Coronary artery (tissue), 2 donors: ENCODE measurements at regions not wholly inside any gene's neighbourhood (a gene's known extent, or its start where the extent isn't known, plus 50 kb on each side); places are given as distances from the start of the nearest gene placed in this dataset.

ENCODE experiments used
- DNase-seq: peaks from one replicate; pipeline ENCODE4 v3.0.0-alpha.2; 2017; ENCODE audit warnings: low spot score
- H3K27ac ChIP-seq, 2 donors: fragments of 200-600 bp; sonication (generic); one replicate each; pipeline ENCODE4 v1.5.1; 2016 to 2019
- H3K4me3 ChIP-seq: fragments of 200-600 bp; sonication (generic); 2 replicates; pipeline ENCODE4 v1.5.1; 2016; ENCODE audit warnings: mild to moderate bottlenecking, moderate library complexity
- TF ChIP-seq, protein P1 (sequence below): fragments of 200-600 bp; sonication (generic); IDR thresholded peaks from one replicate; pipeline ENCODE4 v1.5.1; 2019; ENCODE audit warnings: antibody characterized with exemption

GRCh38 chr7:68334216-68334615 lies 1264.1 kb upstream of the AUTS2 start:
- Histone ChIP-seq H3K27ac (no peak overlapping the region), H3K4me3 (no peak overlapping the region)
- DNase-seq, result no peak
- TF ChIP-seq, protein P1, sequence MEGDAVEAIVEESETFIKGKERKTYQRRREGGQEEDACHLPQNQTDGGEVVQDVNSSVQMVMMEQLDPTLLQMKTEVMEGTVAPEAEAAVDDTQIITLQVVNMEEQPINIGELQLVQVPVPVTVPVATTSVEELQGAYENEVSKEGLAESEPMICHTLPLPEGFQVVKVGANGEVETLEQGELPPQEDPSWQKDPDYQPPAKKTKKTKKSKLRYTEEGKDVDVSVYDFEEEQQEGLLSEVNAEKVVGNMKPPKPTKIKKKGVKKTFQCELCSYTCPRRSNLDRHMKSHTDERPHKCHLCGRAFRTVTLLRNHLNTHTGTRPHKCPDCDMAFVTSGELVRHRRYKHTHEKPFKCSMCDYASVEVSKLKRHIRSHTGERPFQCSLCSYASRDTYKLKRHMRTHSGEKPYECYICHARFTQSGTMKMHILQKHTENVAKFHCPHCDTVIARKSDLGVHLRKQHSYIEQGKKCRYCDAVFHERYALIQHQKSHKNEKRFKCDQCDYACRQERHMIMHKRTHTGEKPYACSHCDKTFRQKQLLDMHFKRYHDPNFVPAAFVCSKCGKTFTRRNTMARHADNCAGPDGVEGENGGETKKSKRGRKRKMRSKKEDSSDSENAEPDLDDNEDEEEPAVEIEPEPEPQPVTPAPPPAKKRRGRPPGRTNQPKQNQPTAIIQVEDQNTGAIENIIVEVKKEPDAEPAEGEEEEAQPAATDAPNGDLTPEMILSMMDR, result no peak

DNA sequence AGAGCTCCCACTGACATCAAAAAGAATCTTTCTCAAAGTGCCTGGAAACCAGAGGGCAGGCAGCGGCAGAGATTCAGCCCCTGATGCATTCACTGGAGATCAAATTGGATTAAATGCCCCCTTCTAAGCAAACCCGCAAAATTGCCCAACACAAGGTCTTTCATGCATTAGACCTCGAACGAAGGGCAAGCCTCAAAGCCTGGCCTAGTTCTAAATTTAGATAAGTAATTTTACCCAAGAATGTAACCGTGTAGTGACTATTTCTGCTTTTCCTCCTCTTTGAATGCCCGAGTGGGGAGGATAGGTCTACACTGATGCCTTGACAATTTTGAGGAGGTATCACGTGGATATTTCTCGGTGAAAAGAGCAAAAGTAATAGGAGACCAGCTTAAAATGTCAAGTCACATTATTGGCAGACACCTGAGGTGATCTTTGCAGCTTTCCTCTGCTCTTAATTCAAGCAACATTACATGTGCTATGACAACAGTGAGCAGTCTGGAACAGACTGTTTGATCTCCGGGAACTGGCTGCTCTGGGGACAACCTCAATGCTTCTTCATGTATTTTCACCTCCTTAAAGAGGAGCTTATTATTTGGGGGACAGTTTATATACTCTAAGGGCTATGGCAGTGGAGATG lies 1263.5 kb upstream of the AUTS2 start:
- no peak for DNase-seq
- Histone ChIP-seq H3K27ac (no peak overlapping the region), H3K4me3 (no peak overlapping the region)
- TF ChIP-seq, protein P1, result no peak

DNA sequence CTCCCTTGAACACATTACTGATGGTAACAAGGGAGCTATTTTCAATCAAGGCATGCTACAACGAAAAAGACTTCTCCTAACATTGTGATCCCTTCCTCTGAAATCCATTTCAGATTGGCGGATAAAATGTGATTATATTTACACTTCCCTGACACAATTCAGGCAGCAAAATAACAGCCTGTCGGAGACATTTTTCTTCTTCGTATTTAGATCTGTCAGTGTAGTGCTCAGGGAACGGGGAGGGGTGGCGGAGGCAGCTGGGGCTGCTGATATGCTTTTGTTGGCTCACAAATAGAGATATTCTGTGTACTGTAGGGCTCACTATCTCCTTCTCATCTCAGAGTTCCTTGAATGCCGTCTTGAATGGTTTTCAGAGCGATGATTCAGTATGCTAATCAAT lies 1261.7 kb upstream of the AUTS2 start:
- no peak for DNase-seq
- Histone ChIP-seq H3K27ac (no peak overlapping the region), H3K4me3 (no peak overlapping the region)
- TF ChIP-seq, protein P1, result no peak

- H3K27ac ChIP-seq, result no peak overlapping the region
- TF ChIP-seq, protein P1, result no peak
- no peak overlapping the region for H3K4me3 ChIP-seq
- no peak for DNase-seq
Measured at GRCh38 chr7:68348401-68348800, 1249.9 kb upstream of the AUTS2 start.

GRCh38 chr7:68362745-68363518 lies 1235.3 kb upstream of the AUTS2 start:
- TF ChIP-seq, protein P1, result no peak
- no peak overlapping the region for H3K4me3 ChIP-seq
- DNase-seq, result no peak

DNA sequence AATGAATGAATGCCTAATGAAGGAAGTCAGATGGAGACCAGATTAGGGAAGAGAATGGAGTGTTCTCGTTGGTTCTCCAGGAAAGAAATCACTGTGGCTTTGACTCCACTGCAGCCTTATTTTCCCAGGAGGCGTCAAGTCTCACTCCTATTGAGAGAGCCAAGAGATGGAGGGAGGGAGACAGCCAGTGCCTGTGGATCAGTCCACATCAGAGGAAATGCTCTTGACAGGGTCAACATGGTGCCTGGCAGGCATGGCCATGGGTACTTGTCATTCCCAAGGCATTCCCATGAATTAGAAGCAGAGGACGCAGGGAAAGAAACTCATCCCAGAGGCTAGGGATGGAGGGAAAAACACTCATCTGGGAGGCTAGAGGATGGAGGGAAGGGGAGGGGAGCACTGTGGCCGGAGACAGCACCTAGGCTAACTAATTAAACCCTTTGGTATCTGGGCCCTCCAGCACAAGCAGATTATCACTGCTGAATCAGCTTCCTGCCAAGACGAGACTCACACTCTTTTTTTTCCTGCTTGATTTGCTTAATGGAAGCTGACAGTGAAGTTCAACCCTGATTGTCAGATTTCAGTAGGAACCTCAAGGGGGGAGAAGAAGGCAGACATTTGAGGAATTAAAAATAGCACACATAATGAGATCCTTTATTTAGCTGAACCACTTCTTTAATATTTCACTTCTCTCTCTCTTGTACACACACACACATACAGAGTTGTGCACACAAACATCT lies 1233.2 kb upstream of the AUTS2 start:
- Histone ChIP-seq H3K4me3 (no peak overlapping the region), H3K27ac (no peak overlapping the region)
- no peak for DNase-seq
- TF ChIP-seq, protein P1, result no peak

More at GRCh38 chr7:68362745-68363518, 1235.3 kb upstream of the AUTS2 start:
- H3K27ac ChIP-seq, result no peak overlapping the region
